Breast epithelium (tissue), 4 donors: ENCODE measurements at regions not wholly inside any gene's neighbourhood (a gene's known extent, or its start where the extent isn't known, plus 50 kb on each side); places are given as distances from the start of the nearest gene placed in this dataset.
"Not testable (repeated sequence)": the region's sequence is repeated elsewhere in the genome, so short reads cannot be mapped to it uniquely, and the experiment has no call there.

Experiments used
- DNase-seq, 2 donors: peaks; one replicate each; pipeline ENCODE4 v3.0.0-alpha.2; 2019; ENCODE audit warnings: low spot score in 2 of 2
- H3K27ac ChIP-seq, 2 donors: fragments of 200-600 bp; sonication (generic) in 1 of 2; one replicate each; pipeline ENCODE4 v1.5.1; 2016 to 2019; ENCODE audit warnings: mild to moderate bottlenecking in 1 of 2
- H3K27me3 ChIP-seq, 2 donors: fragments of 200-600 bp; sonication (generic) in 1 of 2; one replicate each; pipeline versions ENCODE4 v1.5.1 to v1.6.0; 2017 to 2019; ENCODE audit warnings: control low read depth in 1 of 2, mild to moderate bottlenecking in 1 of 2
- H3K36me3 ChIP-seq: fragments of 200-600 bp; one replicate; pipeline ENCODE4 v1.5.1; 2019
- H3K4me1 ChIP-seq, 2 donors: fragments of 200-600 bp; sonication (generic); one replicate each; pipeline ENCODE4 v1.5.1; 2016 to 2019; ENCODE audit warnings: control low read depth in 1 of 2
- H3K4me3 ChIP-seq, 3 donors: fragments of 200-600 bp; sonication (generic); 1 replicate in 2 of 3; 2 replicates in 1 of 3; pipeline ENCODE4 v1.5.1; 2016 to 2019; ENCODE audit warnings: mild to moderate bottlenecking in 3 of 3, moderate library complexity in 2 of 3
- H3K9me3 ChIP-seq, 2 donors: fragments of 200-600 bp; sonication (generic) in 1 of 2; one replicate each; pipeline ENCODE4 v1.5.1; 2016 to 2019; ENCODE audit warnings: control low read depth in 1 of 2
- CTCF ChIP-seq, 3 donors: fragments of 450-650 bp; IDR thresholded peaks; one replicate each; pipeline ENCODE4 v1.5.1; 2016 to 2017; ENCODE audit warnings: antibody characterized with exemption in 3 of 3, mild to moderate bottlenecking in 3 of 3, moderate library complexity in 3 of 3
- POLR2A ChIP-seq: fragments of 450-650 bp; IDR thresholded peaks from one replicate; pipeline ENCODE4 v1.6.1; 2016; ENCODE audit warnings: antibody characterized with exemption, mild to moderate bottlenecking, moderate library complexity
- POLR2AphosphoS5 ChIP-seq, 3 donors: sonication (generic); formaldehyde crosslinking; IDR thresholded peaks; one replicate each; pipeline ENCODE4 v1.6.1; 2017; ENCODE audit warnings: antibody characterized with exemption in 3 of 3
- intact Hi-C: fragments of 100-400 bp; cut with DNase I; formaldehyde crosslinking; loops from one replicate; pipeline ENCODE4 v1.15.1; 2023; ENCODE audit warnings: low total_unique reads

- intact Hi-C loops = no loop called here
- TF ChIP-seq POLR2AphosphoS5 (IDR thresholded peaks at IDR 0.05) (no peak), CTCF (IDR thresholded peaks at IDR 0.05) (no peak), POLR2A (no peak)
Observed at GRCh38 chr4:123530357-123530756, 133.8 kb downstream of the SPRY1 start.

GRCh38 chr4:123535037-123535748 lies 138.6 kb downstream of the SPRY1 start:
- intact Hi-C loops = no loop called here
- Histone ChIP-seq H3K4me3 (no peak overlapping the region), H3K36me3 (no peaks in the 10 kb centered on the region), H3K27me3 (no peaks in the 10 kb centered on the region), H3K9me3 (peaks cover 4 to 7% of the 10 kb centered on the region in 2 donors), H3K4me1 (no peaks in the 10 kb centered on the region), H3K27ac (no peak overlapping the region)
- TF ChIP-seq POLR2AphosphoS5 (IDR thresholded peaks at IDR 0.05) (no peak), POLR2A (no peak), CTCF (IDR thresholded peaks at IDR 0.05) (no peak)
- DNase-seq = no peak

More at GRCh38 chr4:123530357-123530756, 133.8 kb downstream of the SPRY1 start:
- H3K4me1 ChIP-seq = no peaks in the 10 kb centered on the region
- no peak overlapping the region for H3K4me3 ChIP-seq
- no peak for DNase-seq
- peaks cover 4 to 7% of the 10 kb centered on the region in 2 donors for H3K9me3 ChIP-seq
- H3K27me3 ChIP-seq = no peaks in the 10 kb centered on the region
- H3K27ac ChIP-seq = no peak overlapping the region
- H3K36me3 ChIP-seq = no peaks in the 10 kb centered on the region

- TF ChIP-seq POLR2AphosphoS5 (IDR thresholded peaks at IDR 0.05) = no peak
- no peak for TF ChIP-seq POLR2A
- no peak for TF ChIP-seq CTCF (IDR thresholded peaks at IDR 0.05)
- DNase-seq = no peak
- no peaks in the 10 kb centered on the region for H3K36me3 ChIP-seq
- H3K4me1 ChIP-seq = no peaks in the 10 kb centered on the region
- no peak overlapping the region for H3K4me3 ChIP-seq
- no peak overlapping the region for H3K27ac ChIP-seq
- peaks cover 4 to 7% of the 10 kb centered on the region in 2 donors for H3K9me3 ChIP-seq
- intact Hi-C loops = no loop called here
- no peaks in the 10 kb centered on the region for H3K27me3 ChIP-seq
Observed at GRCh38 chr4:123536225-123536624, 139.6 kb downstream of the SPRY1 start.

GRCh38 chr4:123537906-123538402 lies 141.4 kb downstream of the SPRY1 start:
- H3K36me3 ChIP-seq, DNase-seq, H3K27me3 ChIP-seq, H3K4me3 ChIP-seq, intact Hi-C loops, H3K9me3 ChIP-seq, H3K4me1 ChIP-seq, H3K27ac ChIP-seq: not testable (repeated sequence)

- intact Hi-C loops = loop anchor here (5.0 kb wide), 1 partner anchor 64 kb away; no protein-coding TSS in a partner anchor
- H3K27ac ChIP-seq = peak overlapping the region; percentile 84 to 94
- peaks cover 0 to 7% of the 10 kb centered on the region in 2 donors for H3K4me1 ChIP-seq
- H3K9me3 ChIP-seq = no peaks in the 10 kb centered on the region
- TF ChIP-seq CTCF (IDR thresholded peaks at IDR 0.05) (no peak), POLR2AphosphoS5 (IDR thresholded peaks at IDR 0.05) (no peak), POLR2A (no peak)
- no peaks in the 10 kb centered on the region for H3K27me3 ChIP-seq
- peak overlapping the region in 1 of 3 donors; percentile 43 for H3K4me3 ChIP-seq
- no peak for DNase-seq
- no peaks in the 10 kb centered on the region for H3K36me3 ChIP-seq
Observed at GRCh38 chr4:123545667-123546572, 149.3 kb downstream of the SPRY1 start.
